ENCODE measurements at regions not wholly inside any gene's neighbourhood (a gene's known extent, or its start where the extent isn't known, plus 50 kb on each side); places are given as distances from the start of the nearest gene placed in this dataset.

DNA sequence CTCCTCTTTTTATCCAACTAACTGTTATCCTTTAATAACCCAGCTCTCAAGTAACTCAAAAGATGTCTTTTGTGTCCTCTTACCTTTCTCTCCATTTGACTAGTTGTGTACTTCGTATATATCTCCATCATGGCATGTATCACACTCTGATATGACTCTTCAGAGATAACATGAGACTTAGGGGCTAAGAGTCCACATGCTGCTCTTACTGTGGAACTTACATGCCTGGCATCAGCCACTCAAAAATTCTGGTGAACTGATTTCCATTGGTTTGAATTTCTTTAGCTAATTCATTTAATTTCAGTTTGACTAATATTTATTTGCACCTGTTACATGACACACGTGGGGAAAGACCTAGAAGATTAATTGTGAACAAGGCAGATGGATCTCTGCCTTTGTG lies 317.3 kb downstream of the HS3ST1 start:
- H3K4me1 ChIP-seq, result no peaks in the 10 kb centered on the region
- H3K9me3 ChIP-seq, result no peaks in the 10 kb centered on the region
- TF ChIP-seq, protein P1, sequence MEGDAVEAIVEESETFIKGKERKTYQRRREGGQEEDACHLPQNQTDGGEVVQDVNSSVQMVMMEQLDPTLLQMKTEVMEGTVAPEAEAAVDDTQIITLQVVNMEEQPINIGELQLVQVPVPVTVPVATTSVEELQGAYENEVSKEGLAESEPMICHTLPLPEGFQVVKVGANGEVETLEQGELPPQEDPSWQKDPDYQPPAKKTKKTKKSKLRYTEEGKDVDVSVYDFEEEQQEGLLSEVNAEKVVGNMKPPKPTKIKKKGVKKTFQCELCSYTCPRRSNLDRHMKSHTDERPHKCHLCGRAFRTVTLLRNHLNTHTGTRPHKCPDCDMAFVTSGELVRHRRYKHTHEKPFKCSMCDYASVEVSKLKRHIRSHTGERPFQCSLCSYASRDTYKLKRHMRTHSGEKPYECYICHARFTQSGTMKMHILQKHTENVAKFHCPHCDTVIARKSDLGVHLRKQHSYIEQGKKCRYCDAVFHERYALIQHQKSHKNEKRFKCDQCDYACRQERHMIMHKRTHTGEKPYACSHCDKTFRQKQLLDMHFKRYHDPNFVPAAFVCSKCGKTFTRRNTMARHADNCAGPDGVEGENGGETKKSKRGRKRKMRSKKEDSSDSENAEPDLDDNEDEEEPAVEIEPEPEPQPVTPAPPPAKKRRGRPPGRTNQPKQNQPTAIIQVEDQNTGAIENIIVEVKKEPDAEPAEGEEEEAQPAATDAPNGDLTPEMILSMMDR (IDR thresholded peaks at IDR 0.05), result no peak
- no peaks in the 10 kb centered on the region for H3K36me3 ChIP-seq
- H3K27me3 ChIP-seq, result no peaks in the 10 kb centered on the region
- no peak overlapping the region for H3K27ac ChIP-seq
- DNase-seq (no peak), ATAC-seq (no peak)
- intact Hi-C loops (cut with DNase I), result no loop called here
- H3K4me3 ChIP-seq, result no peak overlapping the region

DNA sequence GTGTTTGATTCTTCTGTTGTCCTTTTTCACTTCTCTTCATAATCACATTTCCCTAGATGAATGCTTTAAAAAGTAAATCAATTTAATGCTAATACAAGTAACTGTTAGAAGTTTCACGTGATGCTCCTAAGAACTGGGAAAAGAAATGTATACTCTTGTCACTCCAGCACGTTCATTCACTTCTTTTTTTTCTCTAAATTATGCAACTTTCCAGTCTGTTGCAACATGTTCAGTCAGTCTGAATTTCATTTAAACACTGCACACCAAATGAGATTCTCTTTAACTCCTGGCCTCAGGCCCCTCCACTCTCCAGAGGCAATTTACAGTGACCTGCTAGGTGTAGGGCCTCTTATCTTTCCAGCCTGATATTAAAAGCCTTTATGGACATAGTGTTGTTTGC lies 321.9 kb downstream of the HS3ST1 start:
- intact Hi-C loops (cut with DNase I), result no loop called here
- H3K4me3 ChIP-seq, result no peak overlapping the region
- H3K4me1 ChIP-seq, result no peaks in the 10 kb centered on the region
- no peak overlapping the region for H3K27ac ChIP-seq
- DNase-seq (no peak), ATAC-seq (no peak)
- no peaks in the 10 kb centered on the region for H3K36me3 ChIP-seq
- no peaks in the 10 kb centered on the region for H3K9me3 ChIP-seq
- TF ChIP-seq, protein P1 (IDR thresholded peaks at IDR 0.05), result no peak
- no peaks in the 10 kb centered on the region for H3K27me3 ChIP-seq

DNA sequence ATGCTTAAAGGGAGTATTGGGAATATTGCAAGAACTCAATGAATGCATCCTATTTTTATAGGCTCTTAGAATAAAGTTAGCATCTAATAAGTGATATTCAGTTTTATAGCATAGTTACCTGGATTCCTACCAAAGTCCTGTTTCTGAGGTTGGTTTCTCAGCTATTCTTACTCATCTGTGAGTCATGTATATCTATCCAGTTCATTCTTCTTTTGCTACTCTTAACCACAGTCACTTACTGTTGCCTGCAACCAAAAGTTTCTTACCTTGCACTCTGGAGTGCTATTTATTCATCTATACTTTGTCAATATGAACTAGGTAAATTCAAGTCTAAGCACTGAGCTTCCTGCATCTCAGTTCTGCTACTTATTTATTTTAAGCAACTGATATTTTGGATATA lies 322.5 kb downstream of the HS3ST1 start:
- Histone ChIP-seq H3K9me3 (no peaks in the 10 kb centered on the region), H3K4me3 (no peak overlapping the region), H3K27ac (no peak overlapping the region), H3K27me3 (no peaks in the 10 kb centered on the region), H3K36me3 (no peaks in the 10 kb centered on the region), H3K4me1 (no peaks in the 10 kb centered on the region)
- TF ChIP-seq, protein P1 (IDR thresholded peaks at IDR 0.05), result no peak
- ATAC-seq (no peak), DNase-seq (no peak)
- intact Hi-C loops (cut with DNase I), result no loop called here

DNA sequence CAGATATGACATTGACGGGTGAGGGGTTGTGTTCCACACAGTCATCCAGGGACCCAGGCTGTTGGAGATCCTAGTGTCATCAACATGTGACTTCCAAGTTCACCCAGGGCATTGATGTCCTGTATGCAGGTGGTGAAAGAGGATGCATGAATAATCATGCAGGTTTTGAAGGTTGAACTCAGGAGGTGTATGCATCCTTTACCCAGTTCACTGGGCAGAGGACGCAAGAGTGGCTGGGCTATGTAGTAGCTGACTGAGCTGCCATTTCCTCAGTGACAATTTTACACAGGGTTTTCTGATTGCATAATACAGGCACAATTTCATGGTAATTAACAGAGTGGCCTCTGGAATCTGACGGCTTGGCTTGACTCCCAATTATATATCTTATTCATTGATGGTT lies 323.0 kb downstream of the HS3ST1 start:
- H3K27ac ChIP-seq, result no peak overlapping the region
- H3K36me3 ChIP-seq, result no peaks in the 10 kb centered on the region
- H3K4me3 ChIP-seq, result no peak overlapping the region
- intact Hi-C loops (cut with DNase I), result no loop called here
- ATAC-seq, result no peak
- H3K27me3 ChIP-seq, result no peaks in the 10 kb centered on the region
- no peaks in the 10 kb centered on the region for H3K4me1 ChIP-seq
- TF ChIP-seq, protein P1 (IDR thresholded peaks at IDR 0.05), result no peak
- DNase-seq, result no peak
- H3K9me3 ChIP-seq, result no peaks in the 10 kb centered on the region

DNA sequence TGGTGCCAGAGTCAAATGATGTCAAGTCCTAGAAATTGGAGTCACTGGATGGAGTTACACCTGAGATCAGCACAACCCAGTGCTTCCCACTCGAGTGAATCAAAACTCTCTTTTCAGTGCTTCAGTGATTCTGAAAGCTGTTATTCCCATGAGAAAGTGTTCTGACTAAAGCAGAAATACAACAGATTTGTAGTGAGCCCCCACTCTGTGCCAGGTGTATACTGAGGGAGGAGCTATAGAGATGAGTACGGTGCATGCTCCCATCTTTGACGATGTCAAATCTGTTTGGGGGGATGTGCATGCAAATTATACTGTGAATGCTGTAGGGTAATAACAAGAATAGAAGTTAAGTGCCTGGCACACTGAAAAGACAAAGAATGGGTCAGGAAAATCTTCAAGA lies 330.2 kb downstream of the HS3ST1 start:
- TF ChIP-seq, protein P1 (IDR thresholded peaks at IDR 0.05), result no peak
- no peak overlapping the region for H3K27ac ChIP-seq
- intact Hi-C loops (cut with DNase I), result no loop called here
- H3K4me1 ChIP-seq, result no peaks in the 10 kb centered on the region
- H3K9me3 ChIP-seq, result no peaks in the 10 kb centered on the region
- ATAC-seq (no peak), DNase-seq (no peak)
- H3K4me3 ChIP-seq, result no peak overlapping the region
- no peaks in the 10 kb centered on the region for H3K36me3 ChIP-seq
- H3K27me3 ChIP-seq, result no peaks in the 10 kb centered on the region

DNA sequence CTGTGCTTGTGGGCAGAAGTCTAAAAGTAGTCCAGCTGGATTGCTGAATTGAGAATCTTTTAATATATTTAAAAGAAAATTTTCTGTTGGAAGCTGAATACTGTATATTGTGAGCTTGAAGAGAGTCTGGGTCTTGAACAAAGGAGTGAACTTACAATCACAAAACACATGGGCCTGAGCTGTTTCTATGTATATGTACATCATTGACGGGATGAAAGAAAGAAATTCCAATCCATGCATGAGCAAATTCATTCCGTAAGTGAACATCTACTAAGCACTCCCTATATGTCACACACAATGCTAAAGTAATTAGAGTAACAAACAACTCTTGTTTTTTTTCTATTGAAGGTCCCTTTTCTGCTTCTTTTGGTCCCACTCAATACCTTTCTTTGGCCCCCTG lies 331.0 kb downstream of the HS3ST1 start:
- H3K4me3 ChIP-seq, result no peak overlapping the region
- no peaks in the 10 kb centered on the region for H3K27me3 ChIP-seq

More for the DNA sequence above, 331.0 kb downstream of the HS3ST1 start:
- Histone ChIP-seq H3K9me3 (no peaks in the 10 kb centered on the region), H3K27ac (no peak overlapping the region), H3K36me3 (no peaks in the 10 kb centered on the region), H3K4me1 (no peaks in the 10 kb centered on the region)
- TF ChIP-seq, protein P1 (IDR thresholded peaks at IDR 0.05), result no peak
- ATAC-seq, result no peak
- intact Hi-C loops (cut with DNase I), result no loop called here
- no peak for DNase-seq
